ENCODE measurements at regions not wholly inside any gene's neighbourhood (a gene's known extent, or its start where the extent isn't known, plus 50 kb on each side); places are given as distances from the start of the nearest gene placed in this dataset.

GRCh38 chr3:110955301-110955880 is 116.2 kb upstream of the NECTIN3 start:
- Mint-ChIP-seq H3K36me3 (ENCODE audit: low read depth) (no peaks in the 10 kb centered on the region), H3K9me3 (peaks cover 8% of the 10 kb centered on the region), H3K4me1 (no peaks in the 10 kb centered on the region), H3K27me3 (no peaks in the 10 kb centered on the region), H3K4me3 (no peak overlapping the region), H3K27ac (no peak overlapping the region)
- ChIA-PET POLR2A (no interaction called here), CTCF (no interaction called here)
- DNase-seq (no peak), ATAC-seq (ENCODE audit: low read depth) (no peak)
- TF ChIP-seq CTCF (IDR thresholded peaks at IDR 0.05): no peak
- intact Hi-C loops (cut with micrococcal nuclease): no loop called here

GRCh38 chr3:110956081-110956480 is 115.5 kb upstream of the NECTIN3 start:
- no peak overlapping the region for H3K4me3 Mint-ChIP-seq
- H3K27ac Mint-ChIP-seq: no peak overlapping the region
- no peak for ATAC-seq (ENCODE audit: low read depth)
- TF ChIP-seq CTCF (IDR thresholded peaks at IDR 0.05): no peak
- H3K27me3 Mint-ChIP-seq: no peaks in the 10 kb centered on the region
- POLR2A ChIA-PET: no interaction called here
- no peak for DNase-seq
- no peaks in the 10 kb centered on the region for H3K4me1 Mint-ChIP-seq
- no peaks in the 10 kb centered on the region for H3K36me3 Mint-ChIP-seq (ENCODE audit: low read depth)
- CTCF ChIA-PET: no interaction called here
- peaks cover 5% of the 10 kb centered on the region for H3K9me3 Mint-ChIP-seq
- intact Hi-C loops (cut with micrococcal nuclease): no loop called here

- intact Hi-C loops (cut with micrococcal nuclease): no loop called here
- TF ChIP-seq CTCF (IDR thresholded peaks at IDR 0.05): no peak
- DNase-seq (no peak), ATAC-seq (ENCODE audit: low read depth) (no peak)
- H3K9me3 Mint-ChIP-seq: peaks cover 7% of the 10 kb centered on the region
- H3K27ac Mint-ChIP-seq: no peak overlapping the region
- ChIA-PET POLR2A (no interaction called here), CTCF (no interaction called here)
- no peaks in the 10 kb centered on the region for H3K36me3 Mint-ChIP-seq (ENCODE audit: low read depth)
- no peaks in the 10 kb centered on the region for H3K4me1 Mint-ChIP-seq
- no peaks in the 10 kb centered on the region for H3K27me3 Mint-ChIP-seq
- H3K4me3 Mint-ChIP-seq: no peak overlapping the region
Observed at GRCh38 chr3:110957247-110958025, 114.2 kb upstream of the NECTIN3 start.

- H3K4me1 Mint-ChIP-seq: no peaks in the 10 kb centered on the region
- no peaks in the 10 kb centered on the region for H3K27me3 Mint-ChIP-seq
- no peaks in the 10 kb centered on the region for H3K36me3 Mint-ChIP-seq (ENCODE audit: low read depth)
- no peak overlapping the region for H3K27ac Mint-ChIP-seq
- no peak overlapping the region for H3K4me3 Mint-ChIP-seq
- intact Hi-C loops (cut with micrococcal nuclease): no loop called here
- TF ChIP-seq CTCF (IDR thresholded peaks at IDR 0.05): no peak
- CTCF ChIA-PET: no interaction called here
- DNase-seq (no peak), ATAC-seq (ENCODE audit: low read depth) (no peak)
- POLR2A ChIA-PET: no interaction called here
- peaks cover 8% of the 10 kb centered on the region for H3K9me3 Mint-ChIP-seq
Observed at GRCh38 chr3:110958313-110959147, 113.1 kb upstream of the NECTIN3 start.

- TF ChIP-seq CTCF (IDR thresholded peaks at IDR 0.05): no peak
- DNase-seq (no peak), ATAC-seq (ENCODE audit: low read depth) (no peak)
- no peak overlapping the region for H3K27ac Mint-ChIP-seq
- no peaks in the 10 kb centered on the region for H3K4me1 Mint-ChIP-seq
- H3K9me3 Mint-ChIP-seq: peaks cover 6% of the 10 kb centered on the region
- POLR2A ChIA-PET: no interaction called here
- CTCF ChIA-PET: no interaction called here
- no peaks in the 10 kb centered on the region for H3K27me3 Mint-ChIP-seq
- intact Hi-C loops (cut with micrococcal nuclease): no loop called here
- H3K4me3 Mint-ChIP-seq: no peak overlapping the region
- no peaks in the 10 kb centered on the region for H3K36me3 Mint-ChIP-seq (ENCODE audit: low read depth)
Observed at GRCh38 chr3:110965976-110966375, 105.6 kb upstream of the NECTIN3 start.

All from activated B cell treated with CpG ODN at 0.5 μM for 24 hours (primary cell).